ENCODE measurements at regions not wholly inside any gene's neighbourhood (a gene's known extent, or its start where the extent isn't known, plus 50 kb on each side); places are given as distances from the start of the nearest gene placed in this dataset.
"Not testable (repeated sequence)": the region's sequence is repeated elsewhere in the genome, so short reads cannot be mapped to it uniquely, and the experiment has no call there.

- H3K4me1 ChIP-seq (ENCODE audit: control insufficient read depth, insufficient read depth, low read length); H3K27ac ChIP-seq (ENCODE audit: insufficient read depth, low read depth, low read length, poor library complexity, severe bottlenecking); H3K9me3 ChIP-seq (ENCODE audit: control insufficient read depth, low read length); H3K36me3 ChIP-seq (ENCODE audit: control insufficient read depth, insufficient read depth, low read length); H3K27me3 ChIP-seq (ENCODE audit: control insufficient read depth, insufficient read depth, low read length, poor library complexity, severe bottlenecking); H3K4me3 ChIP-seq (ENCODE audit: insufficient read depth, low read depth, low read length): not testable (repeated sequence)
- 80 to 82% methylated on average over 7 of the region's 7 CpGs for WGBS, 2 experiments
These were observed 102.2 kb upstream of the FBXO28 start for GRCh38 chr1:224011751-224012150.

- not testable (repeated sequence) for H3K4me3 ChIP-seq (ENCODE audit: insufficient read depth, low read depth, low read length); H3K27ac ChIP-seq (ENCODE audit: insufficient read depth, low read depth, low read length, poor library complexity, severe bottlenecking); H3K36me3 ChIP-seq (ENCODE audit: control insufficient read depth, insufficient read depth, low read length); H3K27me3 ChIP-seq (ENCODE audit: control insufficient read depth, insufficient read depth, low read length, poor library complexity, severe bottlenecking); H3K4me1 ChIP-seq (ENCODE audit: control insufficient read depth, insufficient read depth, low read length); H3K9me3 ChIP-seq (ENCODE audit: control insufficient read depth, low read length)
- 93 to 95% methylated on average over 7 of the region's 7 CpGs for WGBS, 2 experiments
These were observed 102.8 kb upstream of the FBXO28 start for GRCh38 chr1:224011153-224011552.

- not testable (repeated sequence) for H3K4me3 ChIP-seq (ENCODE audit: insufficient read depth, low read depth, low read length)
These were observed 107.9 kb upstream of the FBXO28 start for GRCh38 chr1:224005973-224006372.

GRCh38 chr1:224004552-224005315 lies 109.2 kb upstream of the FBXO28 start:
- 82 to 89% methylated on average over 3 to 4 of the region's 4 CpGs for WGBS, 2 experiments

More at GRCh38 chr1:224005973-224006372, 107.9 kb upstream of the FBXO28 start:
- not testable (repeated sequence) for H3K27ac ChIP-seq (ENCODE audit: insufficient read depth, low read depth, low read length, poor library complexity, severe bottlenecking); H3K9me3 ChIP-seq (ENCODE audit: control insufficient read depth, low read length); H3K4me1 ChIP-seq (ENCODE audit: control insufficient read depth, insufficient read depth, low read length); H3K36me3 ChIP-seq (ENCODE audit: control insufficient read depth, insufficient read depth, low read length); H3K27me3 ChIP-seq (ENCODE audit: control insufficient read depth, insufficient read depth, low read length, poor library complexity, severe bottlenecking)
- 88 to 100% methylated on average over 2 to 3 of the region's 3 CpGs for WGBS, 2 experiments

GRCh38 chr1:224003896-224004295 lies 110.0 kb upstream of the FBXO28 start:
- not testable (repeated sequence) for H3K4me3 ChIP-seq (ENCODE audit: insufficient read depth, low read depth, low read length); H3K27me3 ChIP-seq (ENCODE audit: control insufficient read depth, insufficient read depth, low read length, poor library complexity, severe bottlenecking); H3K4me1 ChIP-seq (ENCODE audit: control insufficient read depth, insufficient read depth, low read length); H3K36me3 ChIP-seq (ENCODE audit: control insufficient read depth, insufficient read depth, low read length); H3K27ac ChIP-seq (ENCODE audit: insufficient read depth, low read depth, low read length, poor library complexity, severe bottlenecking); H3K9me3 ChIP-seq (ENCODE audit: control insufficient read depth, low read length)
- no CpG with 5 or more reads among the region's 1 CpG for WGBS, 2 experiments

More at GRCh38 chr1:224004552-224005315, 109.2 kb upstream of the FBXO28 start:
- not testable (repeated sequence) for H3K4me1 ChIP-seq (ENCODE audit: control insufficient read depth, insufficient read depth, low read length); H3K27ac ChIP-seq (ENCODE audit: insufficient read depth, low read depth, low read length, poor library complexity, severe bottlenecking); H3K9me3 ChIP-seq (ENCODE audit: control insufficient read depth, low read length); H3K36me3 ChIP-seq (ENCODE audit: control insufficient read depth, insufficient read depth, low read length); H3K27me3 ChIP-seq (ENCODE audit: control insufficient read depth, insufficient read depth, low read length, poor library complexity, severe bottlenecking); H3K4me3 ChIP-seq (ENCODE audit: insufficient read depth, low read depth, low read length)

GRCh38 chr1:224001757-224002156 lies 112.2 kb upstream of the FBXO28 start:
- H3K27me3 ChIP-seq (ENCODE audit: control insufficient read depth, insufficient read depth, low read length, poor library complexity, severe bottlenecking); H3K4me1 ChIP-seq (ENCODE audit: control insufficient read depth, insufficient read depth, low read length); H3K27ac ChIP-seq (ENCODE audit: insufficient read depth, low read depth, low read length, poor library complexity, severe bottlenecking); H3K4me3 ChIP-seq (ENCODE audit: insufficient read depth, low read depth, low read length); H3K36me3 ChIP-seq (ENCODE audit: control insufficient read depth, insufficient read depth, low read length); H3K9me3 ChIP-seq (ENCODE audit: control insufficient read depth, low read length): not testable (repeated sequence)
- WGBS, 2 experiments = no CpG with 5 or more reads among the region's 2 CpGs

GRCh38 chr1:223999761-224000160 lies 114.2 kb upstream of the FBXO28 start:
- not testable (repeated sequence) for H3K27me3 ChIP-seq (ENCODE audit: control insufficient read depth, insufficient read depth, low read length, poor library complexity, severe bottlenecking); H3K4me1 ChIP-seq (ENCODE audit: control insufficient read depth, insufficient read depth, low read length); H3K9me3 ChIP-seq (ENCODE audit: control insufficient read depth, low read length); H3K4me3 ChIP-seq (ENCODE audit: insufficient read depth, low read depth, low read length); H3K36me3 ChIP-seq (ENCODE audit: control insufficient read depth, insufficient read depth, low read length); H3K27ac ChIP-seq (ENCODE audit: insufficient read depth, low read depth, low read length, poor library complexity, severe bottlenecking)
- 92 to 97% methylated on average over 3 of the region's 4 CpGs for WGBS, 2 experiments

- not testable (repeated sequence) for H3K4me3 ChIP-seq (ENCODE audit: insufficient read depth, low read depth, low read length); H3K36me3 ChIP-seq (ENCODE audit: control insufficient read depth, insufficient read depth, low read length); H3K27ac ChIP-seq (ENCODE audit: insufficient read depth, low read depth, low read length, poor library complexity, severe bottlenecking); H3K27me3 ChIP-seq (ENCODE audit: control insufficient read depth, insufficient read depth, low read length, poor library complexity, severe bottlenecking); H3K4me1 ChIP-seq (ENCODE audit: control insufficient read depth, insufficient read depth, low read length); H3K9me3 ChIP-seq (ENCODE audit: control insufficient read depth, low read length)
- 90 to 100% methylated on average over 3 of the region's 4 CpGs for WGBS, 2 experiments
These were observed 115.0 kb upstream of the FBXO28 start for GRCh38 chr1:223998676-223999455.

- H3K4me3 ChIP-seq (ENCODE audit: insufficient read depth, low read depth, low read length) = not testable (repeated sequence)
- WGBS, 2 experiments = 100% methylated on average over 1 of the region's 2 CpGs; no CpG with 5 or more reads in 1 of the 2 experiments
These were observed 117.5 kb upstream of the FBXO28 start for GRCh38 chr1:223996376-223996775.

GRCh38 chr1:223992456-223993246 lies 121.3 kb upstream of the FBXO28 start:
- H3K27ac ChIP-seq (ENCODE audit: insufficient read depth, low read depth, low read length, poor library complexity, severe bottlenecking) = peak overlapping the region; percentile 77
- H3K4me1 ChIP-seq (ENCODE audit: control insufficient read depth, insufficient read depth, low read length); H3K36me3 ChIP-seq (ENCODE audit: control insufficient read depth, insufficient read depth, low read length); H3K27me3 ChIP-seq (ENCODE audit: control insufficient read depth, insufficient read depth, low read length, poor library complexity, severe bottlenecking); H3K9me3 ChIP-seq (ENCODE audit: control insufficient read depth, low read length): not testable (repeated sequence)
- peak overlapping the region; percentile 53 for H3K4me3 ChIP-seq (ENCODE audit: insufficient read depth, low read depth, low read length)
- 0 to 1% methylated on average over 51 to 55 of the region's 70 CpGs for WGBS, 2 experiments

More at GRCh38 chr1:223996376-223996775, 117.5 kb upstream of the FBXO28 start:
- H3K27ac ChIP-seq (ENCODE audit: insufficient read depth, low read depth, low read length, poor library complexity, severe bottlenecking); H3K36me3 ChIP-seq (ENCODE audit: control insufficient read depth, insufficient read depth, low read length); H3K9me3 ChIP-seq (ENCODE audit: control insufficient read depth, low read length); H3K27me3 ChIP-seq (ENCODE audit: control insufficient read depth, insufficient read depth, low read length, poor library complexity, severe bottlenecking); H3K4me1 ChIP-seq (ENCODE audit: control insufficient read depth, insufficient read depth, low read length): not testable (repeated sequence)
